DOHH2 (cell line): ENCODE measurements at regions not wholly inside any gene's neighbourhood (a gene's known extent, or its start where the extent isn't known, plus 50 kb on each side); places are given as distances from the start of the nearest gene placed in this dataset.

Experiments used
- CTCF ChIP-seq: fragments of 200-600 bp; sonication (generic); IDR thresholded peaks from one replicate; pipeline ENCODE4 v1.5.1; 2014; ENCODE audit warnings: antibody characterized with exemption, mild to moderate bottlenecking, low read depth, low read length; ENCODE audit not compliant: poor library complexity, severe bottlenecking
- EZH2phosphoT487 ChIP-seq: fragments of 200-600 bp; sonication (generic); IDR thresholded peaks from 2 replicates; pipeline ENCODE4 v1.6.1; 2017; ENCODE audit warnings: borderline replicate concordance, mild to moderate bottlenecking, antibody characterized with exemption, low read length, moderate library complexity, mixed read lengths

GRCh38 chr2:147759536-147759935 lies 85.3 kb upstream of the ACVR2A start:
- no peak for TF ChIP-seq CTCF
- no peak for TF ChIP-seq EZH2phosphoT487
